IMR-90 (cell line): ENCODE measurements at regions not wholly inside any gene's neighbourhood (a gene's known extent, or its start where the extent isn't known, plus 50 kb on each side); places are given as distances from the start of the nearest gene placed in this dataset.

ENCODE experiments used
- ATAC-seq: fragments of 200-7000 bp; cut with Tn5 transposase; 2 replicates; pipeline ENCODE4 v1.9.1; 2020; ENCODE audit warnings: low read depth, mild to moderate bottlenecking, moderate library complexity
- BruUV-seq: library from RNA; stranded (reverse); fragments of 400-500 nt; replicated peaks from 2 replicates; lab custom pipeline; 2021; lab: Mats Ljungman, UMichigan
- CTCF ChIA-PET: fragments of 300-600 bp; formaldehyde crosslinking; extraction: SDS; loops from one replicate; lab custom pipeline; 2021; ENCODE audit warnings: antibody characterized with exemption; lab: Yijun Ruan, JAX
- POLR2A ChIA-PET: fragments of 300-600 bp; sonication (Branson Sonifier 250); formaldehyde crosslinking; loops from one replicate; lab custom pipeline; 2022; ENCODE audit warnings: antibody characterized with exemption; ENCODE audit not compliant: unreplicated experiment; lab: Charles Lee
- DNase-seq: peaks from one replicate; pipeline ENCODE4 v3.0.0; 2013
- H2AFZ ChIP-seq: replicated peaks from 2 replicates; pipeline ENCODE3; 2013; ENCODE audit warnings: low read length, mild to moderate bottlenecking; ENCODE audit not compliant: poor library complexity
- H2AK5ac ChIP-seq: 2 replicates; pipeline ENCODE4 v1.6.1; 2013; ENCODE audit warnings: low read depth, low read length, inconsistent platforms
- H2AK9ac ChIP-seq: replicated peaks from 2 replicates; pipeline ENCODE3; 2013; ENCODE audit warnings: mild to moderate bottlenecking, low read depth, low read length, moderate library complexity; ENCODE audit not compliant: poor library complexity
- H2BK120ac ChIP-seq: 2 replicates; pipeline ENCODE4 v1.6.1; 2013; ENCODE audit warnings: low read depth, low read length, inconsistent platforms
- H2BK15ac ChIP-seq: 3 replicates; pipeline ENCODE4 v1.6.1; 2013; ENCODE audit warnings: low read depth, low read length, inconsistent platforms
- H2BK20ac ChIP-seq: 2 replicates; pipeline ENCODE4 v1.6.1; 2013; ENCODE audit warnings: low read depth, mild to moderate bottlenecking, inconsistent platforms, low read length, moderate library complexity
- H2BK5ac ChIP-seq: 2 replicates; pipeline ENCODE4 v1.6.1; 2013; ENCODE audit warnings: mild to moderate bottlenecking, low read depth, low read length, inconsistent platforms; ENCODE audit not compliant: poor library complexity, severe bottlenecking
- H3K14ac ChIP-seq: replicated peaks from 2 replicates; pipeline ENCODE4 v1.6.1; 2013; ENCODE audit warnings: low read depth, low read length, inconsistent platforms
- H3K18ac ChIP-seq: 2 replicates; pipeline ENCODE4 v1.6.1; 2013; ENCODE audit warnings: low read depth, low read length, control low read depth
- H3K23ac ChIP-seq: 2 replicates; pipeline ENCODE4 v1.6.1; 2013; ENCODE audit warnings: low read depth, low read length, inconsistent platforms
- H3K27ac ChIP-seq: 2 replicates; pipeline ENCODE4 v1.5.1; 2013; ENCODE audit warnings: mild to moderate bottlenecking, control low read depth, low read length; ENCODE audit not compliant: insufficient read depth
- H3K27me3 ChIP-seq: 2 replicates; pipeline ENCODE4 v1.6.1; 2013; ENCODE audit warnings: low read length; ENCODE audit not compliant: control insufficient read depth, insufficient read depth
- H3K36me3 ChIP-seq: 2 replicates; pipeline ENCODE4 v1.6.1; 2013; ENCODE audit warnings: low read length, mixed read lengths; ENCODE audit not compliant: control insufficient read depth, insufficient read depth
- H3K4ac ChIP-seq: 2 replicates; pipeline ENCODE4 v1.6.1; 2013; ENCODE audit warnings: low read depth, low read length, inconsistent platforms
- H3K4me1 ChIP-seq: 2 replicates; pipeline ENCODE4 v1.6.1; 2013; ENCODE audit warnings: low read length, mixed read lengths; ENCODE audit not compliant: control insufficient read depth, insufficient read depth
- H3K4me2 ChIP-seq: 2 replicates; pipeline ENCODE4 v1.6.1; 2013; ENCODE audit warnings: low read depth, mild to moderate bottlenecking, control low read depth, low read length, moderate library complexity
- H3K4me3 ChIP-seq: 2 replicates; pipeline ENCODE4 v1.5.1; 2013; ENCODE audit warnings: low read depth, mild to moderate bottlenecking, control low read depth, low read length, moderate library complexity; ENCODE audit not compliant: insufficient read depth
- H3K56ac ChIP-seq: 2 replicates; pipeline ENCODE4 v1.6.1; 2013; ENCODE audit warnings: low read length, inconsistent platforms; ENCODE audit not compliant: insufficient read depth; ENCODE audit errors: extremely low read depth
- H3K79me1 ChIP-seq, 2 experiments: 2 replicates each; pipeline ENCODE4 v1.6.1; 2013; ENCODE audit warnings: low read length in 2 of 2, inconsistent platforms in 1 of 2, low read depth in 1 of 2
- H3K9ac ChIP-seq: 2 replicates; pipeline ENCODE4 v1.6.1; 2013; ENCODE audit warnings: low read depth, low read length, control low read depth
- H3K9me1 ChIP-seq: 2 replicates; pipeline ENCODE4 v1.6.1; 2013; ENCODE audit warnings: low read length, inconsistent platforms; ENCODE audit not compliant: insufficient read depth
- H3K9me3 ChIP-seq: 2 replicates; pipeline ENCODE4 v1.6.1; 2013; ENCODE audit warnings: low read length; ENCODE audit not compliant: control insufficient read depth, insufficient read depth
- H4K20me1 ChIP-seq: 2 replicates; pipeline ENCODE4 v1.6.1; 2013; ENCODE audit warnings: low read length, inconsistent platforms; ENCODE audit not compliant: insufficient read depth
- H4K5ac ChIP-seq: 2 replicates; pipeline ENCODE4 v1.6.1; 2013; ENCODE audit warnings: mild to moderate bottlenecking, low read depth, low read length, control low read depth
- H4K8ac ChIP-seq, 2 experiments: 2 replicates each; pipeline ENCODE4 v1.6.1; 2013; ENCODE audit warnings: low read depth in 2 of 2, low read length in 2 of 2, control low read depth in 1 of 2, inconsistent platforms in 1 of 2
- H4K91ac ChIP-seq: 2 replicates; pipeline ENCODE4 v1.6.1; 2013; ENCODE audit warnings: low read depth, low read length, inconsistent platforms; ENCODE audit not compliant: insufficient read depth
- BHLHE40 ChIP-seq: fragments of 150-350 bp; IDR thresholded peaks from 2 replicates; pipeline ENCODE4 v1.6.1; 2016; ENCODE audit warnings: mild to moderate bottlenecking, low read depth, low read length
- CHD1 ChIP-seq: IDR thresholded peaks from 2 replicates; pipeline ENCODE4 v1.6.1; 2012; ENCODE audit warnings: low read depth, low read length, improper control_type of control experiment
- FOS ChIP-seq: fragments of 150-350 bp; IDR thresholded peaks from 2 replicates; pipeline ENCODE4 v1.6.1; 2016; ENCODE audit warnings: low read depth, low read length
- MAFK ChIP-seq: IDR thresholded peaks from 2 replicates; pipeline ENCODE4 v1.6.1; 2012; ENCODE audit warnings: low read depth, low read length, improper control_type of control experiment
- MAZ ChIP-seq: IDR thresholded peaks from 2 replicates; pipeline ENCODE4 v1.6.1; 2012; ENCODE audit warnings: low read depth, mild to moderate bottlenecking, low read length, improper control_type of control experiment, moderate library complexity, borderline replicate concordance
- RAD21 ChIP-seq: IDR thresholded peaks from 2 replicates; pipeline ENCODE4 v1.6.1; 2012; ENCODE audit warnings: low read length, improper control_type of control experiment
- RCOR1 ChIP-seq: IDR thresholded peaks from 2 replicates; pipeline ENCODE4 v1.6.1; 2012; ENCODE audit warnings: mild to moderate bottlenecking, low read length, improper control_type of control experiment; ENCODE audit not compliant: insufficient replicate concordance
- RFX5 ChIP-seq: IDR thresholded peaks from 2 replicates; pipeline ENCODE4 v1.8.0; 2012; ENCODE audit warnings: low read depth, mild to moderate bottlenecking, low read length, moderate library complexity
- SMC3 ChIP-seq: fragments of 150-350 bp; IDR thresholded peaks from 2 replicates; pipeline ENCODE4 v1.6.1; 2016; ENCODE audit warnings: low read depth, mild to moderate bottlenecking, antibody characterized with exemption, low read length, moderate library complexity
- WGBS, 2 experiments: methylation state at CpG; one replicate each; pipeline versions ENCODE4 v1.1.5 to v1.1.7; 2013; ENCODE audit warnings: missing lambda C conversion rate in 2 of 2; ENCODE audit not compliant: insufficient read length in 1 of 2; ENCODE audit errors: extremely low coverage in 2 of 2; 5-methylcytosine and 5-hydroxymethylcytosine counted together
- dilution Hi-C: fragments of 300-500 bp; cut with HindIII; formaldehyde crosslinking; loops from one replicate; pipeline ENCODE4 v1.14.3; 2018; ENCODE audit warnings: low sequenced_read_pairs; ENCODE audit not compliant: unreplicated experiment
- in situ Hi-C: fragments of 300-500 bp; cut with MboI; formaldehyde crosslinking; loops from 3 replicates; pipeline ENCODE4 v1.14.3; 2019; ENCODE audit warnings: low sequenced_read_pairs, inconsistent platforms, mixed read lengths
- intact Hi-C: fragments of 100-400 bp; cut with micrococcal nuclease; formaldehyde crosslinking; loops from 2 replicates; pipeline ENCODE4 v1.10.0; 2022
- TF ChIP-seq, protein P1 (sequence below): fragments of 150-350 bp; IDR thresholded peaks from 2 replicates; pipeline ENCODE4 v1.6.1; 2016; ENCODE audit warnings: low read depth, mild to moderate bottlenecking, low read length, moderate library complexity, borderline replicate concordance
- TF ChIP-seq, protein P2 (sequence below): fragments of 150-350 bp; IDR thresholded peaks from 2 replicates; pipeline ENCODE4 v1.6.1; 2017; ENCODE audit warnings: mild to moderate bottlenecking, antibody characterized with exemption, low read length, low read depth
- TF ChIP-seq, protein P3 (sequence below): conservative IDR thresholded peaks from 2 replicates; pipeline ENCODE4 v1.5.1; 2012; ENCODE audit warnings: mild to moderate bottlenecking, low read depth, low read length, improper control_type of control experiment

DNA sequence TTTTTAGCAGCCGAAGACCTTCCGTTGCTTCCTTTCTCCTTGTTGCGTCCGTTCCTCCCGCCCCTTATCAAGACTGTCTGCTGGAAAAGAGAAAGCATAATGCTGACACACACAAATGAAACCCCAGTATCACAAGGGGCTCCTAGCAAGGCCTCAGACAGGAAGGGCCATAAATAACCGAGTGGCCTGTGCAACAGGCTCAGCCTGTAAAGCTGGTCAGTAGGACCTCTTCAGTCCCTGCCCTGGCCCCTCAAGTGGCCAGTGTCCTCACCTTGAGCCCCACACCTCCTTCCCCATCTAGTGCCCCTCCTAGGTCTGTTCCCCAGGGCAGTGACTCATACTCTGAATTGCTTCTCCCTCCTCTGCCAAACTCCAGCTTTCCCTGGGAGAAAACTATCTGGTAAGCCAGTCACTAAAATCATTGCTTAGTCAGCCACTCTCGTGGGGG lies 174.6 kb upstream of the IL12B start:
- Histone ChIP-seq H2BK20ac (peak overlapping the region; percentile 48; the same call in 1 of the 2 replicates), H3K36me3 (no peaks in the 10 kb centered on the region), H4K20me1 (no peaks in the 10 kb centered on the region), H3K4me3 (no peak overlapping the region), H2AK5ac (peak overlapping the region; percentile 10; the same call in 1 of the 2 replicates), H3K9ac (no peak overlapping the region), H3K4ac (peak overlapping the region; percentile 34), H3K27ac (peak overlapping the region; percentile 46), H3K14ac (no peak overlapping the region), H4K8ac (peak overlapping the region; percentile 9 to 56; a peak in 1 of 4 replicates), H2BK120ac (peak overlapping the region; percentile 66), H3K23ac (no peak overlapping the region), H3K9me3 (no peaks in the 10 kb centered on the region), H2AK9ac (peak overlapping the region; percentile 48), H3K27me3 (no peaks in the 10 kb centered on the region), H2BK5ac (peak overlapping the region; percentile 2), H3K4me2 (peak overlapping the region; percentile 28), H4K5ac (no peak overlapping the region), H3K4me1 (peaks cover 11% of the 10 kb centered on the region), H3K9me1 (peaks cover 14% of the 10 kb centered on the region), H3K56ac (no peak overlapping the region; the same call in 1 of the 2 replicates), H2AFZ (peak overlapping the region; percentile 80), H3K18ac (peak overlapping the region; percentile 40; the same call in 1 of the 2 replicates), H2BK15ac (no peak overlapping the region; the same call in 2 of the 3 replicates), H4K91ac (0 out of 2 replicates have a peak overlapping the region, but pooled peaks have one; percentile 10), H3K79me1 (no peaks in the 10 kb centered on the region)
- ChIA-PET POLR2A (no interaction called here), CTCF (interaction anchor here (1.0 to 1.2 kb wide), 2 partner anchors 9 to 60 kb away, joined by 3 to 4 read pairs; no protein-coding TSS in a partner anchor)
- dilution Hi-C loops (no loop called here), intact Hi-C loops (loop anchor here (5.0 kb wide), 2 partner anchors 43 to 472 kb away; no protein-coding TSS in a partner anchor), in situ Hi-C loops (no loop called here)
- DNase-seq (peak; percentile 78), ATAC-seq (peak; percentile 76)
- 20% methylated on average over 2 of the region's 7 CpGs; no CpG with 5 or more reads in 1 of the 2 experiments for WGBS, 2 experiments
- TF ChIP-seq RFX5, result no peak
- TF ChIP-seq RAD21, result no peak
- no peak for TF ChIP-seq RCOR1
- TF ChIP-seq MAZ, result 0 out of 2 replicates have a peak, but pooled peaks have one; percentile 24
- 0 out of 2 replicates have a peak, but pooled peaks have one; percentile 32 for TF ChIP-seq MAFK
- TF ChIP-seq, protein P1, sequence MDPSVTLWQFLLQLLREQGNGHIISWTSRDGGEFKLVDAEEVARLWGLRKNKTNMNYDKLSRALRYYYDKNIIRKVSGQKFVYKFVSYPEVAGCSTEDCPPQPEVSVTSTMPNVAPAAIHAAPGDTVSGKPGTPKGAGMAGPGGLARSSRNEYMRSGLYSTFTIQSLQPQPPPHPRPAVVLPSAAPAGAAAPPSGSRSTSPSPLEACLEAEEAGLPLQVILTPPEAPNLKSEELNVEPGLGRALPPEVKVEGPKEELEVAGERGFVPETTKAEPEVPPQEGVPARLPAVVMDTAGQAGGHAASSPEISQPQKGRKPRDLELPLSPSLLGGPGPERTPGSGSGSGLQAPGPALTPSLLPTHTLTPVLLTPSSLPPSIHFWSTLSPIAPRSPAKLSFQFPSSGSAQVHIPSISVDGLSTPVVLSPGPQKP, result no peak
- TF ChIP-seq, protein P2, sequence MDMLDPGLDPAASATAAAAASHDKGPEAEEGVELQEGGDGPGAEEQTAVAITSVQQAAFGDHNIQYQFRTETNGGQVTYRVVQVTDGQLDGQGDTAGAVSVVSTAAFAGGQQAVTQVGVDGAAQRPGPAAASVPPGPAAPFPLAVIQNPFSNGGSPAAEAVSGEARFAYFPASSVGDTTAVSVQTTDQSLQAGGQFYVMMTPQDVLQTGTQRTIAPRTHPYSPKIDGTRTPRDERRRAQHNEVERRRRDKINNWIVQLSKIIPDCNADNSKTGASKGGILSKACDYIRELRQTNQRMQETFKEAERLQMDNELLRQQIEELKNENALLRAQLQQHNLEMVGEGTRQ, result no peak
- TF ChIP-seq BHLHE40, result no peak; the same call in 1 of the 2 replicates
- TF ChIP-seq, protein P3, sequence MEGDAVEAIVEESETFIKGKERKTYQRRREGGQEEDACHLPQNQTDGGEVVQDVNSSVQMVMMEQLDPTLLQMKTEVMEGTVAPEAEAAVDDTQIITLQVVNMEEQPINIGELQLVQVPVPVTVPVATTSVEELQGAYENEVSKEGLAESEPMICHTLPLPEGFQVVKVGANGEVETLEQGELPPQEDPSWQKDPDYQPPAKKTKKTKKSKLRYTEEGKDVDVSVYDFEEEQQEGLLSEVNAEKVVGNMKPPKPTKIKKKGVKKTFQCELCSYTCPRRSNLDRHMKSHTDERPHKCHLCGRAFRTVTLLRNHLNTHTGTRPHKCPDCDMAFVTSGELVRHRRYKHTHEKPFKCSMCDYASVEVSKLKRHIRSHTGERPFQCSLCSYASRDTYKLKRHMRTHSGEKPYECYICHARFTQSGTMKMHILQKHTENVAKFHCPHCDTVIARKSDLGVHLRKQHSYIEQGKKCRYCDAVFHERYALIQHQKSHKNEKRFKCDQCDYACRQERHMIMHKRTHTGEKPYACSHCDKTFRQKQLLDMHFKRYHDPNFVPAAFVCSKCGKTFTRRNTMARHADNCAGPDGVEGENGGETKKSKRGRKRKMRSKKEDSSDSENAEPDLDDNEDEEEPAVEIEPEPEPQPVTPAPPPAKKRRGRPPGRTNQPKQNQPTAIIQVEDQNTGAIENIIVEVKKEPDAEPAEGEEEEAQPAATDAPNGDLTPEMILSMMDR, result no peak
- TF ChIP-seq SMC3, result no peak
- no peak for TF ChIP-seq CHD1
- TF ChIP-seq FOS, result peak; percentile 69
- no TSS peak for BruUV-seq
